OCI-LY1 (cell line): ENCODE measurements at regions not wholly inside any gene's neighbourhood (a gene's known extent, or its start where the extent isn't known, plus 50 kb on each side); places are given as distances from the start of the nearest gene placed in this dataset.

ENCODE experiments used
- H2AFZ ChIP-seq: fragments of 200-600 bp; sonication (generic), shearing (Covaris generic); 2 replicates; pipeline ENCODE4 v1.6.0; 2014; ENCODE audit warnings: antibody characterized with exemption, mild to moderate bottlenecking, low read length
- H3F3A ChIP-seq: fragments of 200-600 bp; sonication (generic), shearing (Covaris generic); 2 replicates; pipeline ENCODE4 v1.6.0; 2014; ENCODE audit warnings: mild to moderate bottlenecking, antibody characterized with exemption, low read length, moderate library complexity; ENCODE audit not compliant: insufficient read depth
- H3K27ac ChIP-seq: fragments of 200-600 bp; sonication (generic); 2 replicates; pipeline ENCODE4 v1.5.1; 2014; ENCODE audit warnings: low read length, mixed run types, mild to moderate bottlenecking, low read depth; ENCODE audit not compliant: poor library complexity, severe bottlenecking
- H3K27me3 ChIP-seq: fragments of 200-600 bp; sonication (generic); 2 replicates; pipeline ENCODE4 v1.6.0; 2014; ENCODE audit warnings: antibody characterized with exemption, mild to moderate bottlenecking, low read length, moderate library complexity; ENCODE audit not compliant: insufficient read depth
- H3K36me3 ChIP-seq: fragments of 200-600 bp; sonication (generic); 2 replicates; pipeline ENCODE4 v1.6.1; 2014; ENCODE audit warnings: mild to moderate bottlenecking, antibody characterized with exemption, low read length, moderate library complexity, mixed read lengths; ENCODE audit not compliant: insufficient read depth
- H3K4me1 ChIP-seq: fragments of 200-600 bp; sonication (generic); 2 replicates; pipeline ENCODE4 v1.5.1; 2014; ENCODE audit warnings: mild to moderate bottlenecking, low read length, moderate library complexity; ENCODE audit not compliant: insufficient read depth, severe bottlenecking
- H3K4me2 ChIP-seq: fragments of 200-600 bp; sonication (generic), shearing (Covaris generic); 2 replicates; pipeline ENCODE4 v1.6.1; 2014; ENCODE audit warnings: low read length
- H3K4me3 ChIP-seq: fragments of 200-600 bp; sonication (generic); 2 replicates; pipeline ENCODE4 v1.5.1; 2014; ENCODE audit warnings: low read length, low read depth, mild to moderate bottlenecking, mixed read lengths; ENCODE audit not compliant: poor library complexity, severe bottlenecking
- H3K79me2 ChIP-seq: fragments of 200-600 bp; shearing (Covaris generic); 2 replicates; pipeline ENCODE4 v1.6.1; 2016; ENCODE audit warnings: mixed run types, low read length, mixed read lengths; ENCODE audit not compliant: insufficient read depth
- H3K9ac ChIP-seq: fragments of 200-600 bp; sonication (generic), shearing (Covaris generic); 2 replicates; pipeline ENCODE4 v1.6.1; 2014; ENCODE audit warnings: mild to moderate bottlenecking, low read length, mixed read lengths
- H3K9me2 ChIP-seq: fragments of 200-600 bp; sonication (generic), shearing (Covaris generic); 2 replicates; pipeline ENCODE4 v1.6.1; 2014; ENCODE audit warnings: low read depth, mild to moderate bottlenecking, low read length, mixed read lengths
- H3K9me3 ChIP-seq: fragments of 200-600 bp; shearing (Covaris generic); 2 replicates; pipeline ENCODE4 v1.6.1; 2014; ENCODE audit warnings: low read length, mixed read lengths
- H4K20me1 ChIP-seq: fragments of 200-600 bp; sonication (generic), shearing (Covaris generic); 2 replicates; pipeline ENCODE4 v1.6.0; 2016; ENCODE audit warnings: mild to moderate bottlenecking, low read length; ENCODE audit not compliant: insufficient read depth
- EZH2 ChIP-seq: fragments of 200-600 bp; sonication (generic), shearing (Covaris generic); IDR thresholded peaks from 2 replicates; pipeline ENCODE4 v1.8.0; 2017; ENCODE audit warnings: borderline replicate concordance, mixed run types, mild to moderate bottlenecking, antibody characterized with exemption, low read length, moderate library complexity, mixed read lengths
- TF ChIP-seq, protein P1 (sequence below): fragments of 200-600 bp; sonication (generic), shearing (Covaris generic); IDR thresholded peaks from 2 replicates; pipeline ENCODE4 v1.5.1; 2017; ENCODE audit warnings: mild to moderate bottlenecking, antibody characterized with exemption, low read length, moderate library complexity, mixed read lengths

GRCh38 chr7:54622696-54623309, 80.6 kb downstream of the VSTM2A start:
- H3K27ac ChIP-seq, result no peak overlapping the region
- H3K9me3 ChIP-seq, result no peaks in the 10 kb centered on the region
- H3K4me3 ChIP-seq, result no peak overlapping the region
- no peaks in the 10 kb centered on the region for H3K36me3 ChIP-seq
- TF ChIP-seq, protein P1, sequence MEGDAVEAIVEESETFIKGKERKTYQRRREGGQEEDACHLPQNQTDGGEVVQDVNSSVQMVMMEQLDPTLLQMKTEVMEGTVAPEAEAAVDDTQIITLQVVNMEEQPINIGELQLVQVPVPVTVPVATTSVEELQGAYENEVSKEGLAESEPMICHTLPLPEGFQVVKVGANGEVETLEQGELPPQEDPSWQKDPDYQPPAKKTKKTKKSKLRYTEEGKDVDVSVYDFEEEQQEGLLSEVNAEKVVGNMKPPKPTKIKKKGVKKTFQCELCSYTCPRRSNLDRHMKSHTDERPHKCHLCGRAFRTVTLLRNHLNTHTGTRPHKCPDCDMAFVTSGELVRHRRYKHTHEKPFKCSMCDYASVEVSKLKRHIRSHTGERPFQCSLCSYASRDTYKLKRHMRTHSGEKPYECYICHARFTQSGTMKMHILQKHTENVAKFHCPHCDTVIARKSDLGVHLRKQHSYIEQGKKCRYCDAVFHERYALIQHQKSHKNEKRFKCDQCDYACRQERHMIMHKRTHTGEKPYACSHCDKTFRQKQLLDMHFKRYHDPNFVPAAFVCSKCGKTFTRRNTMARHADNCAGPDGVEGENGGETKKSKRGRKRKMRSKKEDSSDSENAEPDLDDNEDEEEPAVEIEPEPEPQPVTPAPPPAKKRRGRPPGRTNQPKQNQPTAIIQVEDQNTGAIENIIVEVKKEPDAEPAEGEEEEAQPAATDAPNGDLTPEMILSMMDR, result no peak
- TF ChIP-seq EZH2, result no peak
- no peak overlapping the region for H3K9ac ChIP-seq
- H3K4me2 ChIP-seq, result no peak overlapping the region
- no peaks in the 10 kb centered on the region; the same call in 1 of the 2 replicates for H3K9me2 ChIP-seq
- H4K20me1 ChIP-seq, result no peaks in the 10 kb centered on the region
- no peaks in the 10 kb centered on the region for H3K27me3 ChIP-seq
- H2AFZ ChIP-seq, result no peak overlapping the region
- no peaks in the 10 kb centered on the region for H3K79me2 ChIP-seq
- H3F3A ChIP-seq, result no peaks in the 10 kb centered on the region
- H3K4me1 ChIP-seq, result no peaks in the 10 kb centered on the region
